DMS114 treated with DMSO at 0.1 percent for 48 hours (cell line): ENCODE measurements at regions not wholly inside any gene's neighbourhood (a gene's known extent, or its start where the extent isn't known, plus 50 kb on each side); places are given as distances from the start of the nearest gene placed in this dataset.

ENCODE experiments used
- DNase-seq: peaks from one replicate; lab custom pipeline; 2025; ENCODE audit not compliant: unreplicated experiment; lab: John Stamatoyannopoulos, UW

- DNase-seq: no peak
Observed at GRCh38 chr20:24761220-24762065, 187.6 kb upstream of the CST7 start.

- no peak for DNase-seq
Observed at GRCh38 chr20:24762371-24762770, 186.7 kb upstream of the CST7 start.

GRCh38 chr20:24762791-24763350 lies 186.2 kb upstream of the CST7 start:
- DNase-seq: no peak

- no peak for DNase-seq
Observed at GRCh38 chr20:24763386-24764026, 185.6 kb upstream of the CST7 start.

- DNase-seq: no peak
Observed at GRCh38 chr20:24764027-24764793, 184.9 kb upstream of the CST7 start.

- DNase-seq: no peak
Observed at GRCh38 chr20:24764794-24765202, 184.3 kb upstream of the CST7 start.

GRCh38 chr20:24765316-24766142 lies 183.5 kb upstream of the CST7 start:
- no peak for DNase-seq

- DNase-seq: no peak
Observed at GRCh38 chr20:24766143-24766527, 182.9 kb upstream of the CST7 start.

- DNase-seq: no peak
Observed at GRCh38 chr20:24766826-24767622, 182.0 kb upstream of the CST7 start.

- DNase-seq: no peak
Observed at GRCh38 chr20:24767623-24768100, 181.4 kb upstream of the CST7 start.

GRCh38 chr20:24768201-24768636 lies 180.8 kb upstream of the CST7 start:
- DNase-seq: no peak

- DNase-seq: no peak
Observed at GRCh38 chr20:24768713-24769601, 180.1 kb upstream of the CST7 start.

- DNase-seq: no peak
Observed at GRCh38 chr20:24769878-24770627, 179.0 kb upstream of the CST7 start.

GRCh38 chr20:24770628-24771541 lies 178.2 kb upstream of the CST7 start:
- no peak for DNase-seq

GRCh38 chr20:24771542-24772061 lies 177.5 kb upstream of the CST7 start:
- no peak for DNase-seq

- no peak for DNase-seq
Observed at GRCh38 chr20:24772667-24773066, 176.4 kb upstream of the CST7 start.

GRCh38 chr20:24773168-24773567 lies 175.9 kb upstream of the CST7 start:
- DNase-seq: no peak
